Mesenchymal stem cell (in vitro differentiated cells and primary cell): ENCODE measurements at regions not wholly inside any gene's neighbourhood (a gene's known extent, or its start where the extent isn't known, plus 50 kb on each side); places are given as distances from the start of the nearest gene placed in this dataset.

Experiments
- DNase-seq: peaks from one replicate; pipeline ENCODE4 v3.0.0-alpha.2; 2013
- H2AFZ ChIP-seq: one replicate; pipeline ENCODE4 v1.6.1; 2013; ENCODE audit warnings: low read depth, mild to moderate bottlenecking, control low read depth, inconsistent platforms, low read length, moderate library complexity
- H2AK5ac ChIP-seq: 2 replicates; pipeline ENCODE4 v1.6.1; 2013; ENCODE audit warnings: low read length, moderate library complexity, mild to moderate bottlenecking, inconsistent platforms; ENCODE audit not compliant: severe bottlenecking
- H2BK120ac ChIP-seq: one replicate; pipeline ENCODE4 v1.6.1; 2013; ENCODE audit warnings: low read depth, mild to moderate bottlenecking, inconsistent platforms, low read length, moderate library complexity
- H2BK12ac ChIP-seq, 2 experiments: one replicate each; pipeline ENCODE4 v1.6.1; 2013; ENCODE audit warnings: inconsistent platforms in 2 of 2, low read length in 2 of 2, mild to moderate bottlenecking in 2 of 2, moderate library complexity in 2 of 2, control low read depth in 1 of 2
- H2BK15ac ChIP-seq: one replicate; pipeline ENCODE4 v1.6.1; 2013; ENCODE audit warnings: mild to moderate bottlenecking, low read depth, inconsistent platforms; ENCODE audit not compliant: poor library complexity, severe bottlenecking
- H2BK5ac ChIP-seq: 2 replicates; pipeline ENCODE4 v1.6.1; 2013; ENCODE audit warnings: low read depth, mild to moderate bottlenecking, low read length, control low read depth, inconsistent platforms; ENCODE audit not compliant: poor library complexity, severe bottlenecking
- H3K14ac ChIP-seq, 2 experiments: one replicate each; pipeline ENCODE4 v1.6.1; 2013; ENCODE audit warnings: inconsistent platforms in 2 of 2, low read length in 2 of 2, control low read depth in 1 of 2, mild to moderate bottlenecking in 1 of 2, moderate library complexity in 1 of 2
- H3K18ac ChIP-seq, 2 experiments: one replicate each; pipeline ENCODE4 v1.6.1; 2013; ENCODE audit warnings: inconsistent platforms in 2 of 2, low read length in 2 of 2, control low read depth in 1 of 2, low read depth in 1 of 2, mild to moderate bottlenecking in 1 of 2
- H3K23ac ChIP-seq, 2 experiments: one replicate each; pipeline ENCODE4 v1.6.1; 2013; ENCODE audit warnings: inconsistent platforms in 2 of 2, low read length in 2 of 2, mild to moderate bottlenecking in 2 of 2, moderate library complexity in 2 of 2, control low read depth in 1 of 2
- H3K27ac ChIP-seq: 2 replicates; pipeline ENCODE4 v1.5.1; 2013; ENCODE audit warnings: mild to moderate bottlenecking, moderate library complexity, low read length, control low read depth, inconsistent platforms; ENCODE audit not compliant: poor library complexity, severe bottlenecking
- H3K27me3 ChIP-seq, 2 experiments: 2 replicates each; pipeline versions ENCODE4 v1.6.1 to v1.7.0; 2013; ENCODE audit warnings: low read length in 2 of 2, mild to moderate bottlenecking in 2 of 2, moderate library complexity in 2 of 2, control low read depth in 1 of 2, inconsistent platforms in 1 of 2; ENCODE audit not compliant: control insufficient read depth in 1 of 2, insufficient read depth in 1 of 2
- H3K36me3 ChIP-seq, 2 experiments: 2 replicates each; pipeline versions ENCODE4 v1.6.1 to v1.7.0; 2013; ENCODE audit warnings: low read length in 2 of 2, control low read depth in 1 of 2, inconsistent platforms in 1 of 2, low read depth in 1 of 2, mild to moderate bottlenecking in 1 of 2; ENCODE audit not compliant: insufficient read depth in 2 of 2, control insufficient read depth in 1 of 2
- H3K4ac ChIP-seq, 2 experiments: one replicate each; pipeline ENCODE4 v1.6.1; 2013; ENCODE audit warnings: inconsistent platforms in 2 of 2, low read length in 2 of 2, mild to moderate bottlenecking in 2 of 2, moderate library complexity in 2 of 2, control low read depth in 1 of 2, low read depth in 1 of 2
- H3K4me1 ChIP-seq: 2 replicates; pipeline ENCODE4 v1.6.1; 2013; ENCODE audit warnings: low read depth, low read length, control low read depth; ENCODE audit not compliant: control insufficient read depth, insufficient read depth
- H3K4me2 ChIP-seq: 2 replicates; pipeline ENCODE4 v1.6.1; 2013; ENCODE audit warnings: low read length, mild to moderate bottlenecking, inconsistent platforms; ENCODE audit not compliant: poor library complexity, severe bottlenecking
- H3K4me3 ChIP-seq, 2 experiments: 2 replicates each; pipeline versions ENCODE4 v1.5.1 to v1.7.0; 2013; ENCODE audit warnings: low read length in 2 of 2, mild to moderate bottlenecking in 2 of 2, control low read depth in 1 of 2, low read depth in 1 of 2; ENCODE audit not compliant: insufficient read depth in 1 of 2
- H3K79me1 ChIP-seq: replicated peaks from 2 replicates; pipeline ENCODE4 v1.6.1; 2013; ENCODE audit warnings: mild to moderate bottlenecking, control low read depth, low read length, inconsistent platforms; ENCODE audit not compliant: poor library complexity, severe bottlenecking
- H3K9ac ChIP-seq: 2 replicates; pipeline ENCODE4 v1.7.0; 2013; ENCODE audit warnings: mild to moderate bottlenecking, low read length, moderate library complexity
- H3K9me3 ChIP-seq: 2 replicates; pipeline ENCODE4 v1.7.0; 2013; ENCODE audit warnings: mild to moderate bottlenecking, low read length; ENCODE audit not compliant: control insufficient read depth
- H4K8ac ChIP-seq: one replicate; pipeline ENCODE4 v1.6.1; 2013; ENCODE audit warnings: inconsistent platforms, mild to moderate bottlenecking, low read length, moderate library complexity
- H4K91ac ChIP-seq: one replicate; pipeline ENCODE4 v1.6.1; 2013; ENCODE audit warnings: mild to moderate bottlenecking, low read length, inconsistent platforms
- WGBS: methylation state at CpG from one replicate; pipeline ENCODE4 v1.1.7; 2013; ENCODE audit warnings: mixed read lengths; 5-methylcytosine and 5-hydroxymethylcytosine counted together

GRCh38 chr4:164488114-164488513, 265.8 kb upstream of the SMIM31 start:
- H3K4me3 ChIP-seq, result no peak overlapping the region
- H3K4me2 ChIP-seq, result no peak overlapping the region
- no peak overlapping the region for H3K27ac ChIP-seq
- no peak overlapping the region for H3K14ac ChIP-seq
- no peaks in the 10 kb centered on the region for H3K27me3 ChIP-seq
- 40% methylated on average over 2 of the region's 3 CpGs for WGBS
- no peaks in the 10 kb centered on the region for H3K36me3 ChIP-seq
- H3K9me3 ChIP-seq, result no peaks in the 10 kb centered on the region
- no peak overlapping the region for H2BK12ac ChIP-seq
- H2AK5ac ChIP-seq, result no peak overlapping the region
- H2BK15ac ChIP-seq, result no peak overlapping the region
- H4K91ac ChIP-seq, result no peak overlapping the region
- no peak overlapping the region for H2AFZ ChIP-seq
- H3K18ac ChIP-seq, result no peak overlapping the region
- H2BK5ac ChIP-seq, result no peak overlapping the region
- H3K23ac ChIP-seq, result no peak overlapping the region
- H2BK120ac ChIP-seq, result no peak overlapping the region
- peaks cover 2% of the 10 kb centered on the region for H3K4me1 ChIP-seq
- H4K8ac ChIP-seq, result no peak overlapping the region
- H3K79me1 ChIP-seq, result no peaks in the 10 kb centered on the region
- no peak overlapping the region for H3K9ac ChIP-seq
- no peak overlapping the region for H3K4ac ChIP-seq
- no peak for DNase-seq

- Histone ChIP-seq H2BK120ac (no peak overlapping the region), H3K4me2 (no peak overlapping the region), H3K23ac (no peak overlapping the region), H3K4ac (no peak overlapping the region), H3K79me1 (no peaks in the 10 kb centered on the region), H3K9ac (no peak overlapping the region), H4K8ac (no peak overlapping the region), H3K27ac (peak overlapping the region; percentile 84), H2AK5ac (no peak overlapping the region), H3K36me3 (no peaks in the 10 kb centered on the region), H2BK5ac (peak overlapping the region; percentile 14), H4K91ac (no peak overlapping the region), H2AFZ (no peak overlapping the region), H3K4me1 (no peaks in the 10 kb centered on the region), H3K4me3 (no peak overlapping the region), H3K14ac (no peak overlapping the region), H2BK15ac (no peak overlapping the region), H3K18ac (no peak overlapping the region), H3K27me3 (no peaks in the 10 kb centered on the region), H3K9me3 (no peaks in the 10 kb centered on the region), H2BK12ac (no peak overlapping the region)
- no peak for DNase-seq
These were observed 252.9 kb upstream of the SMIM31 start for GRCh38 chr4:164501074-164501473.

- Histone ChIP-seq H4K91ac (no peak overlapping the region), H3K36me3 (no peaks in the 10 kb centered on the region), H2BK5ac (no peak overlapping the region), H3K4ac (no peak overlapping the region), H2AK5ac (no peak overlapping the region), H3K4me1 (no peaks in the 10 kb centered on the region), H3K9ac (no peak overlapping the region), H3K27ac (no peak overlapping the region), H3K23ac (no peak overlapping the region), H4K8ac (no peak overlapping the region), H3K27me3 (no peaks in the 10 kb centered on the region), H3K14ac (no peak overlapping the region), H3K4me2 (no peak overlapping the region), H3K4me3 (no peak overlapping the region), H2BK15ac (no peak overlapping the region), H2BK12ac (no peak overlapping the region), H2AFZ (no peak overlapping the region), H3K18ac (no peak overlapping the region), H3K9me3 (no peaks in the 10 kb centered on the region), H2BK120ac (no peak overlapping the region), H3K79me1 (no peaks in the 10 kb centered on the region)
- WGBS, result 78% methylated on average over 3 of the region's 3 CpGs
- no peak for DNase-seq
These were observed 250.1 kb upstream of the SMIM31 start for GRCh38 chr4:164503874-164504273.

- 72% methylated on average over 2 of the region's 3 CpGs for WGBS
- no peak overlapping the region for H2BK120ac ChIP-seq
- no peak overlapping the region for H4K91ac ChIP-seq
- H3K9ac ChIP-seq, result no peak overlapping the region
- H3K27ac ChIP-seq, result no peak overlapping the region
- no peak overlapping the region for H2BK5ac ChIP-seq
- no peak overlapping the region for H3K4ac ChIP-seq
- H3K14ac ChIP-seq, result no peak overlapping the region
- no peaks in the 10 kb centered on the region for H3K4me1 ChIP-seq
- H2AK5ac ChIP-seq, result no peak overlapping the region
- H3K36me3 ChIP-seq, result no peaks in the 10 kb centered on the region
- no peak overlapping the region for H3K4me2 ChIP-seq
- H3K18ac ChIP-seq, result no peak overlapping the region
- H3K23ac ChIP-seq, result no peak overlapping the region
- no peaks in the 10 kb centered on the region for H3K27me3 ChIP-seq
- H2BK12ac ChIP-seq, result no peak overlapping the region
- no peak overlapping the region for H4K8ac ChIP-seq
- no peak overlapping the region for H3K4me3 ChIP-seq
- H2BK15ac ChIP-seq, result no peak overlapping the region
- no peak for DNase-seq
- no peaks in the 10 kb centered on the region for H3K79me1 ChIP-seq
- no peaks in the 10 kb centered on the region for H3K9me3 ChIP-seq
- H2AFZ ChIP-seq, result no peak overlapping the region
These were observed 245.8 kb upstream of the SMIM31 start for GRCh38 chr4:164508097-164508496.
